IPS-15b (cell line): ENCODE measurements at regions not wholly inside any gene's neighbourhood (a gene's known extent, or its start where the extent isn't known, plus 50 kb on each side); places are given as distances from the start of the nearest gene placed in this dataset.

Source experiments
- H3K27me3 ChIP-seq: one replicate; pipeline ENCODE4 v1.6.1; 2013; ENCODE audit warnings: low read length; ENCODE audit not compliant: control insufficient read depth, insufficient read depth
- H3K36me3 ChIP-seq: one replicate; pipeline ENCODE4 v1.6.1; 2013; ENCODE audit warnings: low read length; ENCODE audit not compliant: control insufficient read depth, insufficient read depth
- H3K4me1 ChIP-seq: one replicate; pipeline ENCODE4 v1.6.1; 2013; ENCODE audit warnings: mild to moderate bottlenecking, low read length; ENCODE audit not compliant: control insufficient read depth, insufficient read depth
- H3K4me3 ChIP-seq: one replicate; pipeline ENCODE4 v1.5.1; 2013; ENCODE audit warnings: low read depth, low read length
- H3K9ac ChIP-seq: one replicate; pipeline ENCODE4 v1.6.1; 2013; ENCODE audit warnings: low read depth, mild to moderate bottlenecking, low read length
- H3K9me3 ChIP-seq: one replicate; pipeline ENCODE4 v1.6.1; 2013; ENCODE audit warnings: mild to moderate bottlenecking, low read length; ENCODE audit not compliant: control insufficient read depth, insufficient read depth

DNA sequence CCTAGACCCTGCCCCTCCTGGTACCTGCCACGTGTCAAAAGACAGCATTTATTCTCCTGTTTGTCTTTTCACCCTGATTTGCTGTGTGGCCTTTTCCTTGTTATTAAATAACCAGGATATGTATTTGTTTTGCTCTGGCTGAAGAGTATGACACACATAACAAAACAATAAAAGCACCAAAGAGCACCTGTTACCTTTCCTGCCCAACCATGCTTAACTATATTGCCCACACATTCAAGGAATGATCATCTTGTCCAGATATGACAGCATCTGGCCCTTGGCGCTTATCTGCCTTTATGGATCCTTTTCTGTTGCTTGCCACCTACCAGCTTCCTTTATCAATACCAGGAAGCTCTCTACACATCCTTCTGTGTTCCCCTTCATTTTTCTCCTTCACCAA lies 357.7 kb downstream of the FGFR2 start:
- H3K4me3 ChIP-seq: no peak overlapping the region
- H3K9ac ChIP-seq: no peak overlapping the region
- no peaks in the 10 kb centered on the region for H3K36me3 ChIP-seq
- no peaks in the 10 kb centered on the region for H3K4me1 ChIP-seq
- no peaks in the 10 kb centered on the region for H3K27me3 ChIP-seq
- no peaks in the 10 kb centered on the region for H3K9me3 ChIP-seq

DNA sequence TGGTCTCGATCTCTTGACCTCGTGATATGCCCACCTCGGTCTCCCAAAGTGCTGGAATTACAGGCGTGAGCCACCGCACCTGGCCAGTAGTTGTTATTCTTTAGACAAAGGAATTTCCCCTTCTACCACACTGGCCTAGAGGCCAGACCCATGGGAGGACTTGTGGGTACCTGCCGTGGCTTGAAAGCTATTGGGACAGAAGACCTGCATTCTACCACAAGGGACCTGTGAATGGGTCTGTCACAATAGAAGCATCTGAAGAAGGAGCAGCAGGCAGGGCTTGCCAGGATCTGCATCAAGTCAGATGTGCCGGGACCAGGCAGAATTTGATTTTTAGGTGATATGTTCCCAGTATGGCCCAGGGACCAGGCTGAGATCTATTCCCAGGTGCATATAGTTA lies 356.9 kb downstream of the FGFR2 start:
- no peaks in the 10 kb centered on the region for H3K4me1 ChIP-seq
- H3K9ac ChIP-seq: no peak overlapping the region
- no peaks in the 10 kb centered on the region for H3K27me3 ChIP-seq
- no peaks in the 10 kb centered on the region for H3K36me3 ChIP-seq
- H3K4me3 ChIP-seq: no peak overlapping the region
- H3K9me3 ChIP-seq: no peaks in the 10 kb centered on the region

GRCh38 chr10:121242741-121243608 lies 355.3 kb downstream of the FGFR2 start:
- Histone ChIP-seq H3K4me1 (no peaks in the 10 kb centered on the region), H3K4me3 (no peak overlapping the region), H3K36me3 (no peaks in the 10 kb centered on the region), H3K27me3 (no peaks in the 10 kb centered on the region), H3K9ac (no peak overlapping the region), H3K9me3 (no peaks in the 10 kb centered on the region)

DNA sequence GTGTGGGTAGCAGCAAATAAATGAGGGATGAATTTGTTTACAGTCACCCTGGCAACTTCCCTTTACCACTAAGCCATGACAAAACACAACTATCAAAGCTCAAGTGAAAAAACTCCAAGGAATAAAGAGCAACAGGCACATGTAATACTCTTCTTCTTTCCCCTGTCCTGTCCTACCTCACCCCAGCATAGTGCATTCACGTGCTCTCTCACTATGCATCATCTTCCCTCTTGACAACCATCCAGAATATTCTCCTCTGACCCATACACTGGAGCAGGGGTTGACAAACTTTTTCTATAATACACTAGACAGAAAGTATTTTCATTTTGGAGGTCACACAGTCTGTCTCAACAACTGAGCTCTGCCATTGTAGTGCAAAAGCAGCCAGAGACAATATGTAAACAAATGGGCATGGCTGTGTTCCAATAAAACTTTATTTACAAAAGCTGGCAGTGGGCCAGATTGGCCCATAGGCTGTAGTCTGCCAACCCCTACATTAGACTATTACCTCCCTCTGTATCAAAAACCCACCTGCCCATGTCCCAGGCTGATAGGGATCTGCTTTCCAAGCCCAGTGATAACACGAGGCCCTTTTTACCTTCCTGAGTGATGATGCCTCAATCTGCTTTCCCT lies 354.5 kb downstream of the FGFR2 start:
- Histone ChIP-seq H3K9me3 (no peaks in the 10 kb centered on the region), H3K4me3 (no peak overlapping the region), H3K36me3 (no peaks in the 10 kb centered on the region), H3K27me3 (no peaks in the 10 kb centered on the region), H3K9ac (no peak overlapping the region), H3K4me1 (no peaks in the 10 kb centered on the region)

- no peaks in the 10 kb centered on the region for H3K9me3 ChIP-seq
- no peak overlapping the region for H3K9ac ChIP-seq
- no peaks in the 10 kb centered on the region for H3K4me1 ChIP-seq
- H3K36me3 ChIP-seq: no peaks in the 10 kb centered on the region
- no peaks in the 10 kb centered on the region for H3K27me3 ChIP-seq
- no peak overlapping the region for H3K4me3 ChIP-seq
Observed at GRCh38 chr10:121244818-121245217, 353.4 kb downstream of the FGFR2 start.

GRCh38 chr10:121245754-121246153 lies 352.5 kb downstream of the FGFR2 start:
- no peaks in the 10 kb centered on the region for H3K27me3 ChIP-seq
- H3K9ac ChIP-seq: no peak overlapping the region

DNA sequence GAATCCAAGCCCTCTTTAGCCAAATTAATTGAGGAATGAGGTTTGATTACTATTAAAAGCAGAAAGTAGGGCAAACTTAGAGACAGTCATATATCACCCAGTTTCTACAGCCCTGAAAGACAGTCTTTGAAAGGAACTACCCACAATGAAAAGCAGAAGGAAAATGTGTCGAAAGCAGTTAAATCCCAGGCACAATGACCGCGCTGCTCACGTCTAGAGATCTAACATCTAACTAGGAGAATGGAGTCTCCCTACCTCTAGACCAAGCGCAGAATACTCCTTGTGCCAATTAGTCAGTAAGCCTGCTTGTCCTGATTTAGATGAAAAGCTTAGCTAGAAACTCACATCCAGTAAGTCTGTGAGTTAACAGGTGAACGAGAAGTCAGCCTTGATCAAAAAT lies 350.0 kb downstream of the FGFR2 start:
- no peak overlapping the region for H3K4me3 ChIP-seq
- H3K9me3 ChIP-seq: no peaks in the 10 kb centered on the region
- no peaks in the 10 kb centered on the region for H3K36me3 ChIP-seq
- H3K27me3 ChIP-seq: no peaks in the 10 kb centered on the region
- H3K9ac ChIP-seq: no peak overlapping the region
- no peaks in the 10 kb centered on the region for H3K4me1 ChIP-seq

More at GRCh38 chr10:121245754-121246153, 352.5 kb downstream of the FGFR2 start:
- H3K36me3 ChIP-seq: no peaks in the 10 kb centered on the region
- H3K4me3 ChIP-seq: no peak overlapping the region
- no peaks in the 10 kb centered on the region for H3K9me3 ChIP-seq
- H3K4me1 ChIP-seq: no peaks in the 10 kb centered on the region

DNA sequence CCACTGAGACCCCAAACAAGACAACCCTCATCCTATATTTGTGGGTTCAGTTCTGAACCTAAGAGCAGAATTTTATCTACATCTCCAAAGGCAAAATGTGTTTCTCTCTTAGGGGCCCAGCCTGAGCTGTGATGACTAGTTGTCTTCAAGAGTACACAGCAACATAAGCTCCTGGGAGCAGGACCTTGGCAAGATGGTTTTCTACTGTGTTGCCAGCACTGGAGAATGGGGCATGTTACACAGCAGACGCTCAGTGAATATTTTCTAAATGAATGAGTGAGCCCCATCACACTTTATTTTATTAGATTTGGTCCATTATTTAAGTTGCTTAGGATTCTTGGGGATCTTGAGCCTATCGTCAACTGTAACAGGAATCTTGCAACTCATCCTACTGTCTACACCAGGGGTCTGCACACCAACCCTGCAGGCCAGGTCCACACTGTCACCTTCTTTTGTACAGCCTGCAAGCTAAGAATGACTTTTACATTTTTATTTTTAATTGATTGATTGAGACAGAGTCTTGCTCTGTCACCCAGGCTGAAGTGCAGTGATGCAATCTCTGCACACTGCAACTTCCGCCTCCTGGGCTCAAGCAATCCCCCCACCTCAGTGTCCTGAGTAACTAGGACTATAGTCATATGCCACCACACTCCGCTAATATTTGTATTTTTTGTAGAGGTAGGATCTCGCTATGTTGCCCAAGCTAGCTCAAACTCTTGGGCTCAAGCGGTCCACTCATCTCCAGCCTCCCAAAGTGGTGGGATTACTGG lies 347.1 kb downstream of the FGFR2 start:
- no peaks in the 10 kb centered on the region for H3K27me3 ChIP-seq
- no peaks in the 10 kb centered on the region for H3K36me3 ChIP-seq
- no peak overlapping the region for H3K4me3 ChIP-seq
- H3K9me3 ChIP-seq: no peaks in the 10 kb centered on the region
- H3K9ac ChIP-seq: no peak overlapping the region
- H3K4me1 ChIP-seq: no peaks in the 10 kb centered on the region

DNA sequence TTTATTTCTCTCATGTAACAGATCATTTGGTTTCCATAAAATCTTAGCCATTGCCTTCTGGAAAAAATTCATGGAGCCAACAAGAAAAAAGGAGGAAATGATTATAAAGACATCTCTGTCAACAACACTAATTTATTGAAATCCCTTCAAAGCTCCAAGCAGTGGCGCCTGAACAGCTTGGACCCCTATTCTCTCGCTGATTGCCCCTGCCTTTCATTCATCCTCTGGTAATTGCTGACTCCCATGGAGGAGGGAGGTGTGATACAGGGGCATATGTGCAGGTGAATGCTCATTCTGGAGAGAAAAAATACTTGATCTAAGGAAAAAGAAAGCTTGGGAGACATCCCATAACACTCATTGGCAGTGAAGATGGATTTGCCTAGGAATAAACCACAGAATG lies 345.5 kb downstream of the FGFR2 start:
- Histone ChIP-seq H3K9me3 (no peaks in the 10 kb centered on the region), H3K9ac (no peak overlapping the region), H3K4me3 (no peak overlapping the region), H3K4me1 (no peaks in the 10 kb centered on the region), H3K36me3 (no peaks in the 10 kb centered on the region), H3K27me3 (no peaks in the 10 kb centered on the region)

DNA sequence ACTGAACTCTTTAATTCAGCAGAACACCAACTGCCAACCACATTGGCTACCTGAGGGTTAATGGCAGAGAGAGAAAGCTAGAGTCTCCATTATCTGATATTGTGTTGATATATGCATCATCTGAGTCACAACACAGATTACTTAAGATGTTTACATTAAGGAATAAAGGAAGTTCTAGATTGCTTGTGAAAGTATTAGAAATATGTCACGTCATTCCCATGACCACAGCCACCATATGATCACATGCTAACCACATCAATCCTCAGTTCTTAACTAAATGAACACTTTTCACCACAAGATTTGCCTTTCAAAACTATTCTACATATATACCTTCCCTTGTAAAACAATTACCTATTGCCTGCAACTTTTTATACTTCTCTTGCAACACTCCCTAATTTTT lies 337.9 kb downstream of the FGFR2 start:
- no peaks in the 10 kb centered on the region for H3K9me3 ChIP-seq
- H3K27me3 ChIP-seq: no peaks in the 10 kb centered on the region
- peaks cover 6% of the 10 kb centered on the region for H3K4me1 ChIP-seq
- H3K36me3 ChIP-seq: no peaks in the 10 kb centered on the region
- H3K9ac ChIP-seq: no peak overlapping the region
- H3K4me3 ChIP-seq: no peak overlapping the region

GRCh38 chr10:121261665-121262064 lies 336.6 kb downstream of the FGFR2 start:
- H3K4me3 ChIP-seq: no peak overlapping the region
- no peak overlapping the region for H3K9ac ChIP-seq
- H3K9me3 ChIP-seq: no peaks in the 10 kb centered on the region
- no peaks in the 10 kb centered on the region for H3K27me3 ChIP-seq
- H3K36me3 ChIP-seq: no peaks in the 10 kb centered on the region
- peaks cover 6% of the 10 kb centered on the region for H3K4me1 ChIP-seq
